HepG2 (cell line): ENCODE measurements at regions not wholly inside any gene's neighbourhood (a gene's known extent, or its start where the extent isn't known, plus 50 kb on each side); places are given as distances from the start of the nearest gene placed in this dataset.

ENCODE experiments used
- ATAC-seq: fragments of 200-7000 bp; cut with Tn5 transposase; 3 replicates; pipeline ENCODE4 v1.9.1; 2020; ENCODE audit warnings: mild to moderate bottlenecking, moderate library complexity
- BruUV-seq: library from RNA; stranded (reverse); fragments of 400-500 nt; replicated peaks from 2 replicates; lab custom pipeline; 2021; lab: Mats Ljungman, UMichigan
- CTCF ChIA-PET: fragments of 300-600 bp; formaldehyde crosslinking; extraction: SDS; loops from one replicate; lab custom pipeline; 2021; ENCODE audit warnings: low total read pairs, inconsistent platforms, low intra/inter-chr PET ratio; lab: Yijun Ruan, JAX
- POLR2A ChIA-PET: fragments of 350-600 bp; sonication (Branson Sonifier 250); formaldehyde crosslinking; loops from one replicate; lab custom pipeline; 2020; ENCODE audit warnings: antibody characterized with exemption, inconsistent platforms; lab: Yijun Ruan, JAX
- DNase-seq: peaks from one replicate; pipeline ENCODE4 v3.0.0-alpha.2; 2015; ENCODE audit warnings: low spot score
- FAIRE-seq: peaks from 3 replicates; lab custom pipeline; 2011; peaks lifted over from hg19 to GRCh38; lab: Jason Lieb, UNC
- H2AFZ ChIP-seq: one replicate; pipeline ENCODE4 v1.6.1; 2011; ENCODE audit warnings: low read length, inconsistent platforms
- H3K27ac ChIP-seq: fragments of 300-600 bp; 3 replicates; pipeline ENCODE4 v1.8.0; 2011; ENCODE audit warnings: mixed run types, mild to moderate bottlenecking, mixed read lengths, low read length, inconsistent platforms; ENCODE audit not compliant: insufficient read depth; ENCODE audit errors: extremely low read length
- H3K27me3 ChIP-seq, 2 experiments: fragments of 200-600 bp in 1 of 2; 2 replicates in 1 of 2; 3 replicates in 1 of 2; pipeline versions ENCODE4 v1.6.0 to v1.8.0; 2011; ENCODE audit warnings: low read length in 2 of 2, mild to moderate bottlenecking in 2 of 2, moderate library complexity in 2 of 2, inconsistent platforms in 1 of 2; ENCODE audit not compliant: insufficient read depth in 2 of 2, control insufficient read depth in 1 of 2
- H3K36me3 ChIP-seq, 2 experiments: fragments of 200-600 bp in 1 of 2; replicated peaks in 1 of 2; 2 replicates in 1 of 2; 3 replicates in 1 of 2; pipeline versions ENCODE4 v1.5.1 to v1.8.0; 2011; ENCODE audit warnings: low read length in 2 of 2, inconsistent platforms in 1 of 2; ENCODE audit not compliant: insufficient read depth in 2 of 2, control insufficient read depth in 1 of 2
- H3K4me1 ChIP-seq: 2 replicates; pipeline ENCODE4 v1.5.1; 2012; ENCODE audit warnings: low read length, inconsistent platforms; ENCODE audit not compliant: insufficient read depth
- H3K4me2 ChIP-seq: 2 replicates; pipeline ENCODE4 v1.6.0; 2011; ENCODE audit warnings: low read depth, low read length, inconsistent platforms
- H3K4me3 ChIP-seq, 3 experiments: fragments of 200-600 bp in 1 of 3; sonication (generic), shearing (Covaris generic) in 1 of 3; replicated peaks in 1 of 3; 2 replicates each; pipeline ENCODE4 v1.5.1; 2011 to 2016; ENCODE audit warnings: low read length in 3 of 3, inconsistent platforms in 2 of 3, low read depth in 2 of 3, mild to moderate bottlenecking in 2 of 3, control low read depth in 1 of 3, mixed read lengths in 1 of 3; ENCODE audit not compliant: insufficient read depth in 1 of 3
- H3K79me2 ChIP-seq: one replicate; pipeline ENCODE4 v1.6.1; 2011; ENCODE audit warnings: low read length, inconsistent platforms; ENCODE audit not compliant: insufficient read depth
- H3K9ac ChIP-seq: 2 replicates; pipeline ENCODE4 v1.6.0; 2011; ENCODE audit warnings: mild to moderate bottlenecking, low read depth, low read length, inconsistent platforms; ENCODE audit not compliant: insufficient read depth
- H3K9me3 ChIP-seq: 2 replicates; pipeline ENCODE4 v1.5.1; 2012; ENCODE audit warnings: mild to moderate bottlenecking, low read length
- H4K20me1 ChIP-seq: 2 replicates; pipeline ENCODE4 v1.6.0; 2011; ENCODE audit warnings: inconsistent platforms, mild to moderate bottlenecking, low read length, moderate library complexity; ENCODE audit not compliant: insufficient read depth
- GMEB1 ChIP-seq: sonication (generic); formaldehyde crosslinking; IDR thresholded peaks from 2 replicates; pipeline ENCODE4 v1.5.1; 2020; ENCODE audit warnings: missing genetic modification reagents, mild to moderate bottlenecking, borderline replicate concordance
- HNRNPK ChIP-seq: fragments of 200-400 bp; formaldehyde crosslinking; IDR thresholded peaks from 2 replicates; pipeline ENCODE4 v1.6.1; 2018; ENCODE audit warnings: low read length, low read depth, moderate library complexity, mild to moderate bottlenecking; ENCODE audit not compliant: poor library complexity, severe bottlenecking
- IRX3 ChIP-seq: sonication (generic); formaldehyde crosslinking; IDR thresholded peaks from 2 replicates; pipeline ENCODE4 v1.8.1; 2023; ENCODE audit warnings: mild to moderate bottlenecking, low read depth, missing genetic modification reagents, borderline replicate concordance
- KMT2A ChIP-seq: sonication (generic); formaldehyde crosslinking; IDR thresholded peaks from 2 replicates; pipeline ENCODE4 v1.4.0; 2020; ENCODE audit warnings: missing genetic modification reagents
- TBL1XR1 ChIP-seq: fragments of 150-350 bp; IDR thresholded peaks from 2 replicates; pipeline ENCODE4 v1.6.1; 2014; ENCODE audit warnings: borderline replicate concordance, low read length; ENCODE audit not compliant: partially characterized antibody
- TFDP2 ChIP-seq: sonication (generic); formaldehyde crosslinking; IDR thresholded peaks from 2 replicates; pipeline ENCODE4 v1.4.0; 2020; ENCODE audit warnings: missing genetic modification reagents
- ZFP91 ChIP-seq: sonication (generic); formaldehyde crosslinking; IDR thresholded peaks from 2 replicates; pipeline ENCODE4 v1.9.0; 2022; ENCODE audit warnings: missing genetic modification reagents, mild to moderate bottlenecking, borderline replicate concordance
- ZFY ChIP-seq: sonication (generic); formaldehyde crosslinking; IDR thresholded peaks from 2 replicates; pipeline ENCODE4 v1.4.0; 2020; ENCODE audit warnings: missing genetic modification reagents
- ZGPAT ChIP-seq: IDR thresholded peaks from 2 replicates; pipeline ENCODE4 v1.6.1; 2016; ENCODE audit warnings: mild to moderate bottlenecking
- ZNF20 ChIP-seq: sonication (generic); formaldehyde crosslinking; IDR thresholded peaks from 2 replicates; pipeline ENCODE4 v1.4.0; 2020; ENCODE audit warnings: mild to moderate bottlenecking, moderate library complexity, missing genetic modification reagents
- ZNF282 ChIP-seq: fragments of 450-650 bp; IDR thresholded peaks from 2 replicates; pipeline ENCODE4 v1.6.1; 2018; ENCODE audit not compliant: partially characterized antibody
- ZNF367 ChIP-seq: sonication (generic); formaldehyde crosslinking; IDR thresholded peaks from 2 replicates; pipeline ENCODE4 v1.4.0; 2020; ENCODE audit warnings: missing genetic modification reagents, borderline replicate concordance
- ZNF383 ChIP-seq: sonication (generic); formaldehyde crosslinking; IDR thresholded peaks from 2 replicates; pipeline ENCODE4 v1.4.0; 2020; ENCODE audit warnings: missing genetic modification reagents, mild to moderate bottlenecking, borderline replicate concordance
- ZNF530 ChIP-seq: sonication (generic); formaldehyde crosslinking; IDR thresholded peaks from 2 replicates; pipeline ENCODE4 v1.5.0; 2020; ENCODE audit warnings: low read depth, mild to moderate bottlenecking, missing genetic modification reagents
- WGBS: methylation state at CpG from one replicate; pipeline ENCODE4 v1.1.6; 2017; ENCODE audit warnings: low lambda C conversion rate; 5-methylcytosine and 5-hydroxymethylcytosine counted together
- in situ Hi-C: cut with HindIII; loops from 2 replicates; pipeline ENCODE4 v1.10.0; 2017; ENCODE audit warnings: low pct_unique_long_range_greater_than_20kb; ENCODE audit not compliant: extremely low pct_ligation_motif_present
- intact Hi-C: fragments of 100-400 bp; cut with micrococcal nuclease; formaldehyde crosslinking; loops from one replicate; pipeline ENCODE4 v1.10.0; 2022; ENCODE audit not compliant: unreplicated experiment

- H2AFZ ChIP-seq: no peak overlapping the region
- H3K79me2 ChIP-seq: no peaks in the 10 kb centered on the region
- H3K27me3 ChIP-seq: no peaks in the 10 kb centered on the region
- TF ChIP-seq ZNF282: no peak
- TF ChIP-seq IRX3 (CRISPR knock-in tag): no peak
- TF ChIP-seq TBL1XR1: no peak
- TF ChIP-seq ZNF530 (CRISPR knock-in tag): no peak
- TF ChIP-seq ZFP91 (CRISPR knock-in tag): no peak
- TF ChIP-seq, all 625 proteins: peak for 0
- ChIA-PET POLR2A (no interaction called here), CTCF (no interaction called here)
- no TSS peak for BruUV-seq
- H3K27ac ChIP-seq: no peak overlapping the region
- H3K4me1 ChIP-seq: no peaks in the 10 kb centered on the region
- no peak overlapping the region for H3K4me3 ChIP-seq
- ATAC-seq (no peak), FAIRE-seq (no peak), DNase-seq (no peak)
- H3K36me3 ChIP-seq: no peaks in the 10 kb centered on the region
- no peaks in the 10 kb centered on the region for H4K20me1 ChIP-seq
- no peak overlapping the region for H3K9ac ChIP-seq
- intact Hi-C loops: no loop called here
- H3K4me2 ChIP-seq: no peak overlapping the region
- 51% methylated on average over 3 of the region's 3 CpGs for WGBS
- in situ Hi-C loops: no loop called here
- H3K9me3 ChIP-seq: peaks cover 83% of the 10 kb centered on the region
Observed at GRCh38 chr14:84001023-84001422, 1528.9 kb upstream of the FLRT2 start.

DNA sequence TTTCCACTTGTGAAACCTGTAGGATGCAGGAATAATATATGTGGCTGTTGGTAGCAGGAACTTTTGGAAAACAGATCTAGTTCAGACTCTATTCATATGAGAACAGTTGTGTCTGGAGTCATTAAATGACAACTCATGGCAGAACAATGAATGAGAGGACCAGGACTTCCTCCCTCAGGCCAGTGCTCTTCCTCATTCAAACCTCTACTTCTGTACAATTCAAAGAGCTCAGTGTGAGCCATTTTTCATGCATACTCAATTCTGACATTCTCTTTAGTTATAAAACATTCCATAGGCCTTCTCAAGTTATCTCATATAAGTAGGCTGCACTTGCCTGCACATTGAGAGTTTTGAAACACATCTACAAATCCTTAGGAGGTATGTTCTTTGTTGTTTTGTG lies 1526.6 kb upstream of the FLRT2 start:
- H3K9me3 ChIP-seq: peaks cover 86% of the 10 kb centered on the region
- no peak overlapping the region for H3K27ac ChIP-seq
- in situ Hi-C loops: no loop called here
- no peak overlapping the region for H2AFZ ChIP-seq
- no peaks in the 10 kb centered on the region for H3K79me2 ChIP-seq
- no peaks in the 10 kb centered on the region for H4K20me1 ChIP-seq
- no peaks in the 10 kb centered on the region for H3K27me3 ChIP-seq
- no peaks in the 10 kb centered on the region for H3K4me1 ChIP-seq
- ChIA-PET POLR2A (no interaction called here), CTCF (no interaction called here)
- DNase-seq (no peak), ATAC-seq (no peak), FAIRE-seq (no peak)
- H3K4me2 ChIP-seq: no peak overlapping the region
- intact Hi-C loops: no loop called here
- H3K36me3 ChIP-seq: no peaks in the 10 kb centered on the region
- no peak overlapping the region for H3K9ac ChIP-seq
- H3K4me3 ChIP-seq: no peak overlapping the region
- no TSS peak for BruUV-seq
- TF ChIP-seq ZFY (CRISPR knock-in tag): no peak
- no peak for TF ChIP-seq ZNF383 (CRISPR knock-in tag)
- no peak for TF ChIP-seq KMT2A
- TF ChIP-seq ZNF367: no peak
- TF ChIP-seq HNRNPK: no peak
- TF ChIP-seq TFDP2 (CRISPR knock-in tag): no peak
- TF ChIP-seq ZNF20 (CRISPR knock-in tag): no peak
- no peak for TF ChIP-seq GMEB1 (CRISPR knock-in tag)
- no peak for TF ChIP-seq ZGPAT (CRISPR knock-in tag)
